Heart right ventricle (tissue), 16 donors: ENCODE measurements at regions not wholly inside any gene's neighbourhood (a gene's known extent, or its start where the extent isn't known, plus 50 kb on each side); places are given as distances from the start of the nearest gene placed in this dataset.

Experiments used
- ATAC-seq, 8 donors: fragments of 200-7000 bp; cut with Tn5 transposase; one replicate each; pipeline ENCODE4 v1.9.1; 2020; ENCODE audit warnings: mild to moderate bottlenecking in 8 of 8, moderate library complexity in 8 of 8, moderate number of reproducible peaks in 1 of 8
- DNase-seq, 2 donors: peaks; one replicate each; pipeline ENCODE4 v3.0.0-alpha.2; 2020
- H3K27ac ChIP-seq, 10 donors: fragments of 200-600 bp; sonication (generic) in 2 of 10; one replicate each; pipeline versions ENCODE4 v1.5.0 to v1.8.0; 2020 to 2022; ENCODE audit warnings: mild to moderate bottlenecking in 3 of 10
- H3K27me3 ChIP-seq, 7 donors: fragments of 200-600 bp; one replicate each; pipeline ENCODE4 v1.8.0; 2021 to 2022; ENCODE audit warnings: mild to moderate bottlenecking in 2 of 7
- H3K36me3 ChIP-seq, 9 donors: fragments of 200-600 bp; sonication (generic) in 1 of 9; one replicate each; pipeline versions ENCODE4 v1.5.0 to v1.8.0; 2020 to 2022; ENCODE audit warnings: mild to moderate bottlenecking in 2 of 9
- H3K4me1 ChIP-seq, 9 donors: fragments of 200-600 bp; sonication (generic) in 1 of 9; one replicate each; pipeline versions ENCODE4 v1.5.0 to v1.8.0; 2020 to 2022; ENCODE audit warnings: mild to moderate bottlenecking in 4 of 9
- H3K4me3 ChIP-seq, 10 donors: fragments of 200-600 bp; sonication (generic) in 2 of 10; one replicate each; pipeline versions ENCODE4 v1.5.0 to v1.8.0; 2020 to 2022; ENCODE audit warnings: mild to moderate bottlenecking in 7 of 10, moderate library complexity in 2 of 10
- H3K9me3 ChIP-seq, 11 donors: fragments of 200-600 bp in 10 of 11; sonication (generic) in 2 of 11; one replicate each; pipeline versions ENCODE4 v1.5.0 to v1.8.0; 2013 to 2022; ENCODE audit warnings: mild to moderate bottlenecking in 2 of 11, control low read depth in 1 of 11, moderate library complexity in 1 of 11
- CTCF ChIP-seq, 9 donors: fragments of 200-600 bp; sonication (generic) in 2 of 9; IDR thresholded peaks; one replicate each; pipeline versions ENCODE4 v1.5.0 to v1.8.0; 2021 to 2022; ENCODE audit warnings: antibody characterized with exemption in 9 of 9, mild to moderate bottlenecking in 5 of 9, moderate library complexity in 1 of 9
- WGBS, 2 donors: extraction: QIAGEN DNeasy Blood & Tissue Kit; methylation state at CpG; one replicate each; pipeline ENCODE4 v1.1.7; 2013; ENCODE audit warnings: inconsistent platforms in 1 of 2; 5-methylcytosine and 5-hydroxymethylcytosine counted together
- intact Hi-C, 10 donors: fragments of 100-400 bp; cut with DNase I; formaldehyde crosslinking; loops; one replicate each; pipeline versions ENCODE4 v1.11.1 to v1.14.2; 2022
- donor health status: Arrhythmogenic right ventricular cardiomyopathy.
- donor health status: ischemic (EF 13 %, LVEDD 7.1; RV severe dilation, severe dysfunction).
- donor health status: healthy with polysubstance abuse.
- donor health status: DM: no; HTN: yes; CAD: no.
- donor health status: DM: no; HTN: no; CAD: no.
- donor health status: ischemic (EF 25% LVEDD 6.9; RV normal size, moderate dysfunction).
- donor health status: ischemic (EF 25% LVEDD 5.7; RV mildly dilated, moderate dysfunction).
- donor health status: healthy.
- donor health status: DM: yes; HTN: yes; CAD: no.
- donor health status: Ischemic cardiomyopathy.
- donor health status: ischemic (EF 35%, LVEDD 5.7; RV mildly dilated, moderate dysfunction).
- donor health status: nonischemic (EF 11% LVEDD 7.7; RV severe dilation, severe dysfunction).
- donor health status: DM: yes; HTN: yes; CAD: no.
- donor health status: PGD.
- donor health status: ischemic (EF 29% LVEDD 5.4; RV normal size, mild dysfunction).
- donor health status: nonischemic (EF 23%, LVEDD 6.1; RV moderate dilation, normal function).

- TF ChIP-seq CTCF (IDR thresholded peaks at IDR 0.05) = no peak
- ATAC-seq (no peak), DNase-seq (no peak)
- intact Hi-C loops = no loop called here
- peaks cover 0 to 19% (median 0%) of the 10 kb centered on the region in 11 donors for H3K9me3 ChIP-seq
- H3K36me3 ChIP-seq = no peaks in the 10 kb centered on the region
- H3K4me3 ChIP-seq = peak overlapping the region in 2 of 10 donors; percentile 26 to 47
- 19 to 43% methylated on average over 9 of the region's 9 CpGs for WGBS, 2 donors
- no peaks in the 10 kb centered on the region for H3K4me1 ChIP-seq
- H3K27me3 ChIP-seq = peaks cover 0 to 5% (median 0%) of the 10 kb centered on the region in 7 donors
- H3K27ac ChIP-seq = no peak overlapping the region
Measured at GRCh38 chr18:39799006-39799405, 2156.0 kb upstream of the PIK3C3 start.

GRCh38 chr18:39796393-39796792, 2158.6 kb upstream of the PIK3C3 start:
- Histone ChIP-seq H3K9me3 (peaks cover 0 to 6% (median 0%) of the 10 kb centered on the region in 11 donors), H3K27me3 (peaks cover 0 to 5% (median 0%) of the 10 kb centered on the region in 7 donors), H3K36me3 (no peaks in the 10 kb centered on the region), H3K27ac (no peak overlapping the region), H3K4me3 (no peak overlapping the region), H3K4me1 (no peaks in the 10 kb centered on the region)
- ATAC-seq (no peak), DNase-seq (no peak)
- intact Hi-C loops = no loop called here
- no peak for TF ChIP-seq CTCF (IDR thresholded peaks at IDR 0.05)
- WGBS, 2 donors = 90 to 91% methylated on average over 3 of the region's 3 CpGs

GRCh38 chr18:39795350-39795749, 2159.7 kb upstream of the PIK3C3 start:
- Histone ChIP-seq H3K27me3 (peaks cover 0 to 5% (median 0%) of the 10 kb centered on the region in 7 donors), H3K4me3 (no peak overlapping the region), H3K4me1 (no peaks in the 10 kb centered on the region), H3K9me3 (no peaks in the 10 kb centered on the region), H3K36me3 (no peaks in the 10 kb centered on the region), H3K27ac (no peak overlapping the region)
- TF ChIP-seq CTCF (IDR thresholded peaks at IDR 0.05) = no peak
- intact Hi-C loops = no loop called here
- ATAC-seq (no peak), DNase-seq (no peak)
- 59 to 73% methylated on average over 1 of the region's 1 CpG for WGBS, 2 donors

GRCh38 chr18:39793609-39794008, 2161.4 kb upstream of the PIK3C3 start:
- intact Hi-C loops = no loop called here
- H3K27me3 ChIP-seq = no peaks in the 10 kb centered on the region
- no peaks in the 10 kb centered on the region for H3K36me3 ChIP-seq
- H3K4me1 ChIP-seq = no peaks in the 10 kb centered on the region
- DNase-seq (no peak), ATAC-seq (no peak)
- H3K4me3 ChIP-seq = no peak overlapping the region
- WGBS, 2 donors = 93 to 96% methylated on average over 5 of the region's 5 CpGs
- H3K9me3 ChIP-seq = no peaks in the 10 kb centered on the region
- H3K27ac ChIP-seq = no peak overlapping the region
- no peak for TF ChIP-seq CTCF (IDR thresholded peaks at IDR 0.05)
